BLaER1 treated with 17β-estradiol and CSF1 and Interleukin-3, amounts not matched to agents 10 nM and 100 nM (cell line): ENCODE measurements at regions not wholly inside any gene's neighbourhood (a gene's known extent, or its start where the extent isn't known, plus 50 kb on each side); places are given as distances from the start of the nearest gene placed in this dataset.

Experiments used
- H3K27ac ChIP-seq, 11 experiments: shearing (Covaris generic); formaldehyde crosslinking; 2 replicates each; pipeline ENCODE4 v1.8.1; 2022
- H3K27me3 ChIP-seq, 11 experiments: shearing (Covaris generic); formaldehyde crosslinking; 2 replicates each; pipeline ENCODE4 v1.8.1; 2022
- H3K36me3 ChIP-seq, 11 experiments: shearing (Covaris generic); formaldehyde crosslinking; 2 replicates each; pipeline ENCODE4 v1.8.1; 2022
- H3K4me1 ChIP-seq, 10 experiments: shearing (Covaris generic); formaldehyde crosslinking; 2 replicates each; pipeline ENCODE4 v1.8.1; 2022
- H3K4me2 ChIP-seq, 11 experiments: shearing (Covaris generic); formaldehyde crosslinking; 2 replicates each; pipeline ENCODE4 v1.8.1; 2022
- H3K4me3 ChIP-seq, 10 experiments: shearing (Covaris generic); formaldehyde crosslinking; 2 replicates each; pipeline ENCODE4 v1.8.1; 2022
- H3K9ac ChIP-seq, 11 experiments: shearing (Covaris generic); formaldehyde crosslinking; 2 replicates each; pipeline ENCODE4 v1.8.1; 2022
- H3K9me3 ChIP-seq, 11 experiments: shearing (Covaris generic); formaldehyde crosslinking; replicated peaks in 1 of 11; 2 replicates each; pipeline ENCODE4 v1.8.1; 2022
- H4K20me1 ChIP-seq, 11 experiments: shearing (Covaris generic); formaldehyde crosslinking; 2 replicates each; pipeline ENCODE4 v1.8.1; 2022
- Cebpa-rat ChIP-seq, 11 experiments: shearing (Covaris generic); IDR thresholded peaks; 2 replicates each; pipeline ENCODE4 v1.8.1; 2022

- Histone ChIP-seq H3K4me1 (no peaks in the 10 kb centered on the region), H3K27me3 (no peaks in the 10 kb centered on the region), H3K36me3 (no peaks in the 10 kb centered on the region), H3K4me3 (no peak overlapping the region), H3K9me3 (peaks cover 0 to 16% (median 10%) of the 10 kb centered on the region in 11 experiments; a peak in 8 of 22 replicates), H4K20me1 (no peaks in the 10 kb centered on the region), H3K27ac (no peak overlapping the region), H3K9ac (no peak overlapping the region), H3K4me2 (no peak overlapping the region)
- TF ChIP-seq Cebpa-rat (IDR thresholded peaks at IDR 0.05) = no peak
These were observed 150.1 kb downstream of the ATPSCKMT start for GRCh38 chr5:10099548-10099947.

GRCh38 chr5:10091701-10092100 lies 158.0 kb downstream of the ATPSCKMT start:
- Histone ChIP-seq H3K9ac (no peak overlapping the region), H3K4me2 (no peak overlapping the region), H3K36me3 (no peaks in the 10 kb centered on the region), H3K9me3 (peaks cover 14 to 30% (median 22%) of the 10 kb centered on the region in 11 experiments; a peak in 20 of 22 replicates), H3K27me3 (no peaks in the 10 kb centered on the region), H3K4me1 (no peaks in the 10 kb centered on the region), H3K4me3 (no peak overlapping the region), H3K27ac (no peak overlapping the region), H4K20me1 (no peaks in the 10 kb centered on the region)
- TF ChIP-seq Cebpa-rat (IDR thresholded peaks at IDR 0.05) = no peak

GRCh38 chr5:10090074-10090473 lies 159.6 kb downstream of the ATPSCKMT start:
- no peaks in the 10 kb centered on the region for H3K27me3 ChIP-seq
- H3K4me3 ChIP-seq = no peak overlapping the region
- no peaks in the 10 kb centered on the region for H4K20me1 ChIP-seq
- no peaks in the 10 kb centered on the region for H3K36me3 ChIP-seq
- H3K27ac ChIP-seq = no peak overlapping the region
- no peaks in the 10 kb centered on the region for H3K4me1 ChIP-seq
- H3K9me3 ChIP-seq = peaks cover 14 to 25% (median 21%) of the 10 kb centered on the region in 11 experiments; a peak in 20 of 22 replicates
- no peak for TF ChIP-seq Cebpa-rat (IDR thresholded peaks at IDR 0.05)
- no peak overlapping the region for H3K4me2 ChIP-seq
- no peak overlapping the region for H3K9ac ChIP-seq

DNA sequence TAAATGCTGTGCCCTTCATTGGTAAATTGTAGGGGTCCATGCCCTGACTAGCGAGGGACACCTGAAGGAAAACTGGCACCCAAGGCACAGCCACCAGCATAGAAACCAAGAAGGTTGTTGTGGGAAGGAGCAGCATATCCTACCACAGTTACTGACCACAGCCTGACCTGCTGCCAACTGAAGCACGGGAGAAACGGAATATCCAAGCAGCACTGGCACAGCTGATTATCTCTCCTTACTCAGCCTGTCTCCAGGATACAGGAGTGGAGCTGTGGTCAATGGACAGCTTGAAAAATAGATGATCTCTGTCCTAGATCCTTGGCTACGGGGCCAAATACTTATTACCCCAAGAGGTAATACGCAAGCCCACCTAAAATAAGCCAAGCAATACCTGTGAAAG lies 164.5 kb downstream of the ATPSCKMT start:
- Histone ChIP-seq H3K36me3 (no peaks in the 10 kb centered on the region), H3K9me3 (peaks cover 10 to 27% (median 15%) of the 10 kb centered on the region in 11 experiments; a peak in 19 of 22 replicates), H4K20me1 (no peaks in the 10 kb centered on the region; a peak in 1 of 22 replicates), H3K27ac (no peak overlapping the region), H3K4me3 (no peak overlapping the region), H3K9ac (no peak overlapping the region), H3K4me1 (no peaks in the 10 kb centered on the region), H3K4me2 (no peak overlapping the region), H3K27me3 (no peaks in the 10 kb centered on the region)
- TF ChIP-seq Cebpa-rat (IDR thresholded peaks at IDR 0.05) = no peak

- Histone ChIP-seq H3K4me1 (no peaks in the 10 kb centered on the region), H3K27ac (no peak overlapping the region), H4K20me1 (no peaks in the 10 kb centered on the region; a peak in 1 of 22 replicates), H3K4me2 (no peak overlapping the region), H3K9me3 (peaks cover 0 to 9% (median 0%) of the 10 kb centered on the region in 11 experiments; a peak in 1 of 22 replicates), H3K4me3 (no peak overlapping the region), H3K9ac (no peak overlapping the region), H3K36me3 (no peaks in the 10 kb centered on the region), H3K27me3 (no peaks in the 10 kb centered on the region)
- TF ChIP-seq Cebpa-rat (IDR thresholded peaks at IDR 0.05) = no peak
These were observed 168.1 kb downstream of the ATPSCKMT start for GRCh38 chr5:10081584-10081983.

GRCh38 chr5:10077791-10078545 lies 171.7 kb downstream of the ATPSCKMT start:
- H3K9me3 ChIP-seq = peaks cover 0 to 9% (median 0%) of the 10 kb centered on the region in 11 experiments; a peak in 1 of 22 replicates

DNA sequence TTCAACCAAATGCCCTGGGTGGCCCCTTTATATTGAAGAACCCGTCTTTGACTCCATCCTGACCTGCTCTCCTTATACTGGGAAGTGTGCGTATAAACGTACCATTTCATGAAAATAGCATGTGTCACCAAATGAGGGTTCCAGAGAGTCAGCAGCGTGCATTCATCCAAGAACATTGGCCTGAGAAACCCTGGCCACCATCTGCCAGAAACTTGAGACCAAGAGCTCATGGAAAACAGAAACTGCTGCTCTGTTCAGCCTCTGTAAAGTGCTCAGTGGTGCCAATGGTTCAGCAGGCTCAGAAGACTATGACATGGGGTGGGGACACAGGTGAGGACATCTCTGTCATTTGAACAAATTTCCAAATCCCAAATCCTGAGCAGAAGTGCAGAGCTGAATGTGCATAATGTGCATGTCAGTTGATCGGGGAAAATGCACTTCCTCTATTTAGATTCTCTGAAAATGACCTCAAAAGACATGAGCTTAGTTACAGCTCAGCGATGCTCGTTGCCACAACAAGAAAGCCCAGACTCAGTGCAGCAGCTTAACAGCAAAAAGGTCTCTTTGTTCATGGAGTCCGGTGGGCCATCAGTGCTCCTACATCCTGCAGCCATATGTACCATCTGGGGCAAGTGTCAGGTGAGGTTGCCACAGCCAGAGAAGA lies 176.1 kb downstream of the ATPSCKMT start:
- H4K20me1 ChIP-seq = no peaks in the 10 kb centered on the region
- no peaks in the 10 kb centered on the region for H3K9me3 ChIP-seq
- H3K9ac ChIP-seq = no peak overlapping the region
- H3K27ac ChIP-seq = peak overlapping the region in 2 of 11 experiments; percentile 31 to 44; a peak in 3 of 22 replicates
- TF ChIP-seq Cebpa-rat (IDR thresholded peaks at IDR 0.05) = no peak
- H3K4me2 ChIP-seq = peak overlapping the region in 1 of 11 experiments; percentile 12; a peak in 1 of 22 replicates
- H3K36me3 ChIP-seq = no peaks in the 10 kb centered on the region
- H3K4me3 ChIP-seq = no peak overlapping the region
- H3K27me3 ChIP-seq = no peaks in the 10 kb centered on the region
- no peaks in the 10 kb centered on the region; a peak in 1 of 20 replicates for H3K4me1 ChIP-seq

More at GRCh38 chr5:10077791-10078545, 171.7 kb downstream of the ATPSCKMT start:
- Histone ChIP-seq H3K4me3 (no peak overlapping the region), H4K20me1 (no peaks in the 10 kb centered on the region), H3K4me2 (no peak overlapping the region), H3K27me3 (no peaks in the 10 kb centered on the region), H3K27ac (no peak overlapping the region), H3K9ac (no peak overlapping the region), H3K36me3 (no peaks in the 10 kb centered on the region), H3K4me1 (no peaks in the 10 kb centered on the region; a peak in 1 of 20 replicates)
- no peak for TF ChIP-seq Cebpa-rat (IDR thresholded peaks at IDR 0.05)

- H3K4me3 ChIP-seq = no peak overlapping the region
- H3K4me2 ChIP-seq = no peak overlapping the region
- no peaks in the 10 kb centered on the region for H4K20me1 ChIP-seq
- no peaks in the 10 kb centered on the region for H3K36me3 ChIP-seq
- TF ChIP-seq Cebpa-rat (IDR thresholded peaks at IDR 0.05) = no peak
- no peak overlapping the region for H3K27ac ChIP-seq
- no peaks in the 10 kb centered on the region for H3K27me3 ChIP-seq
- no peak overlapping the region for H3K9ac ChIP-seq
- no peaks in the 10 kb centered on the region; a peak in 1 of 20 replicates for H3K4me1 ChIP-seq
- H3K9me3 ChIP-seq = peaks cover 6 to 27% (median 13%) of the 10 kb centered on the region in 11 experiments; a peak in 16 of 22 replicates
These were observed 179.9 kb downstream of the ATPSCKMT start for GRCh38 chr5:10069637-10070313.

DNA sequence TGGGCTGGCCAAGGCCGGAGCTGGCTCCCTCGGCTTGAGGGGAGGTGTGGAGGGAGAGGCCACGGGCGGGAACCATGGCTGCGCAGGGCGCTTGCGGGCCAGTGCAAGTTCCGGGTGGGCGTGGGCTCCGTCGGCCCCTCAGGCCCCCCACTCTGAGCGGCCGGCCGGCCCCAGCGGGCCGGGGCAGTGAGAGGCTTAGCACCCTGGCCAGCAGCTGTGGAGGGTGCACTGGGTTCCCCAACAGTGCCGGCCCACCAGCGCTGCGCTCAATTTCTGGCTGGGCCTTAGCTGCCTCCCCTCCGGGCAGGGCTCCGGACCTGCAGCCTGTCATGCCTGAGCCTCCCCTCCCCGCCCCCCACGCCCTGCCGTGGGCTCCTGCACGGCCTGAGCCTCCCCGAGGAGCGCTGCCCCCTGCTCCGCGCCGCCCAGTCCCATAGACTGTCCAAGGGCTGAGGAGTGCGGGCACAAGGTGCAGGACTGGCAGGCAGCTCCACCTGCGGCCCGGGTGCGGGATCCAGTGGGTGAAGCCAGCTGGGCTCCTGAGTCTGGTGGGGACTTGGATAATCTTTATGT lies 184.2 kb downstream of the ATPSCKMT start:
- TF ChIP-seq Cebpa-rat (IDR thresholded peaks at IDR 0.05) = no peak
- no peak overlapping the region for H3K27ac ChIP-seq
- no peaks in the 10 kb centered on the region for H3K4me1 ChIP-seq
- no peaks in the 10 kb centered on the region for H3K27me3 ChIP-seq
- no peaks in the 10 kb centered on the region for H4K20me1 ChIP-seq
- H3K4me2 ChIP-seq = no peak overlapping the region
- H3K36me3 ChIP-seq = no peaks in the 10 kb centered on the region
- H3K9ac ChIP-seq = no peak overlapping the region
- no peak overlapping the region for H3K4me3 ChIP-seq
- H3K9me3 ChIP-seq = peaks cover 6 to 29% (median 15%) of the 10 kb centered on the region in 11 experiments; a peak in 16 of 22 replicates
